Omental fat pad (tissue), 3 donors: ENCODE measurements at regions not wholly inside any gene's neighbourhood (a gene's known extent, or its start where the extent isn't known, plus 50 kb on each side); places are given as distances from the start of the nearest gene placed in this dataset.

Experiments
- ATAC-seq: fragments of 150-250 bp; one replicate; pipeline ENCODE4 v1.9.1; 2016; ENCODE audit warnings: mild to moderate bottlenecking, moderate library complexity; ENCODE audit not compliant: low FRiP score
- DNase-seq: peaks from one replicate; pipeline ENCODE4 v3.0.0-alpha.2; 2019; ENCODE audit warnings: low spot score
- TF ChIP-seq, protein P1 (sequence below), 3 donors: fragments of 450-650 bp; IDR thresholded peaks; one replicate each; pipeline ENCODE4 v1.5.1; 2016 to 2017; ENCODE audit warnings: antibody characterized with exemption in 3 of 3, mild to moderate bottlenecking in 3 of 3, moderate library complexity in 2 of 3

DNA sequence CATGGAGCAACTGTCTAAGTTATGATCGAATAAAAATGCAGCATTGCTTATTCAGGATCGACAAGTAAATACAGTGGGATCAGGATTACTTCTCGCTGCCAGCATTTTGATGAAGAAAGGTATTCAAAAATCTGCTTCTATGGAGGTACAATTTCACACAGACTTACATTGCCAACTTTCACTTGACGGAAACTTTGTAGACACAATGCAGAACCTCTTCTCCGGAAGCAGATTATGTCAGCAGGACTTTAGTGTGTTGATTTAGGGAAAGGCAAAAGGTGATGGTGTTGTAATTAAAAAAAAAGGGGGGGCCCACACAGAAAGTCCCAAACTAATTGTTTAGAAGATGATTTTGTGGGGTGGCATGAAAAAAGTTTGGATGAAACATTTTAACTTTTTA lies 462.4 kb upstream of the KLF6 start:
- no peak for ATAC-seq
- DNase-seq, result no peak
- TF ChIP-seq, protein P1, sequence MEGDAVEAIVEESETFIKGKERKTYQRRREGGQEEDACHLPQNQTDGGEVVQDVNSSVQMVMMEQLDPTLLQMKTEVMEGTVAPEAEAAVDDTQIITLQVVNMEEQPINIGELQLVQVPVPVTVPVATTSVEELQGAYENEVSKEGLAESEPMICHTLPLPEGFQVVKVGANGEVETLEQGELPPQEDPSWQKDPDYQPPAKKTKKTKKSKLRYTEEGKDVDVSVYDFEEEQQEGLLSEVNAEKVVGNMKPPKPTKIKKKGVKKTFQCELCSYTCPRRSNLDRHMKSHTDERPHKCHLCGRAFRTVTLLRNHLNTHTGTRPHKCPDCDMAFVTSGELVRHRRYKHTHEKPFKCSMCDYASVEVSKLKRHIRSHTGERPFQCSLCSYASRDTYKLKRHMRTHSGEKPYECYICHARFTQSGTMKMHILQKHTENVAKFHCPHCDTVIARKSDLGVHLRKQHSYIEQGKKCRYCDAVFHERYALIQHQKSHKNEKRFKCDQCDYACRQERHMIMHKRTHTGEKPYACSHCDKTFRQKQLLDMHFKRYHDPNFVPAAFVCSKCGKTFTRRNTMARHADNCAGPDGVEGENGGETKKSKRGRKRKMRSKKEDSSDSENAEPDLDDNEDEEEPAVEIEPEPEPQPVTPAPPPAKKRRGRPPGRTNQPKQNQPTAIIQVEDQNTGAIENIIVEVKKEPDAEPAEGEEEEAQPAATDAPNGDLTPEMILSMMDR (IDR thresholded peaks at IDR 0.05), result no peak

DNA sequence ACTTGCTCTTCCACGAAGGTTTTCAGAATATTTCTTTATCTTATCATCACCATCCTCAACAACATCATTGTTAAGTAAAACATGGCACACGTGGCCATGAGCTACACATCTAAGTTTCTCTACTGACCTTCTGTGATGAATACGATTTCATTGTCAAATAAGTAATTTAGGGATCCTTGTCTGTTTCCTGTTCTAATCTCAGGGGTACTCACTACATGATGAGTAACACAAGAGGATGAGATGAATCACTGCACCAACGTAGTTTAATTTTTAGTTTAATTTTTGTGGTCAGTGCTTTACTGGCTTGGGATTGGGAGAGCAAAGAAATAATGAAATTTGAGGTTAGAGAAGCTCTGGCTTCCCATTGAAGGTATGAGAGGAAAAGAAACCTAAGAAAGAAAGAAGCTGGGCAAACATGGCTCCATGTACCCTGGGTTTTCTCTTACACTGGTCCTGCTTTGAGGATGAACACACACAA lies 461.9 kb upstream of the KLF6 start:
- TF ChIP-seq, protein P1 (IDR thresholded peaks at IDR 0.05), result no peak
- peak; percentile 64 for ATAC-seq
- DNase-seq, result no peak

DNA sequence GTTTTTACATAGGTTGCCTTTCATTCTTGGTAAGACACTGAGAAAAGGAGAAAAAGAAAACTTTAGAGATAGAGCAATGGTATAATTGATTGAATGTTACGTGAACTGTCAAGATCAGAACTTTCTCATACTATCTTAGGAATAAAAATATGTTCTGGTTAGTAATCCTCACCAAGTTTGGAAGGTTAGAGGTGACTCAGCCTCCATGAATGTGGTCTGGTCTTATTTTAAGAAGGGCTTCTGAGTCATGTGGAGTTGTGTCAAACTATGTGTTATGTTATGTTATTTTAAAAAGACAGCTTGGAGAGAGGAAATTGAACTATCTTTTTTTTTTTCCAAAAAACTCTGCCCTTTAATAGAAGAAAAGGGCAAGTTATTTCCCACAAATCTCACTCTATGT lies 458.6 kb upstream of the KLF6 start:
- ATAC-seq (peak; percentile 86), DNase-seq (no peak)
- TF ChIP-seq, protein P1 (IDR thresholded peaks at IDR 0.05), result no peak

DNA sequence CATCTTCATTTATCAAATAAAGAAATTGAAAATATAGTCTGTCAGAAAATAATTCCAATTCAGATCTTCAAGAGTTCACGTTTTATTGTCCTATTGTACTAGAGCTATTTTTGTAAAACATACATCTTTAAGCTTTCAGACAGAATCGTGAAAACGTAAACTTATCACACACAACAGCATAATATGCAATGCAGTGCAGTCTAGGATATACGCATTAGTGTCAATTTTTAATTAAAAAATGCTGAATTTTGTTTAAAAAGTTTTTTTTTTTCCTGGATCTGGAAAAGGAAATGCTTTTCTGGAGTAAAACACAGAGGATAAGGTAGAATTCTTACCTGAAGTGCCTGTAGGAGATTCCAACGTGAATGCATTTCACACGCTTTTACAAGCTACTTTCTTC lies 458.2 kb upstream of the KLF6 start:
- no peak for DNase-seq
- TF ChIP-seq, protein P1 (IDR thresholded peaks at IDR 0.05), result no peak

DNA sequence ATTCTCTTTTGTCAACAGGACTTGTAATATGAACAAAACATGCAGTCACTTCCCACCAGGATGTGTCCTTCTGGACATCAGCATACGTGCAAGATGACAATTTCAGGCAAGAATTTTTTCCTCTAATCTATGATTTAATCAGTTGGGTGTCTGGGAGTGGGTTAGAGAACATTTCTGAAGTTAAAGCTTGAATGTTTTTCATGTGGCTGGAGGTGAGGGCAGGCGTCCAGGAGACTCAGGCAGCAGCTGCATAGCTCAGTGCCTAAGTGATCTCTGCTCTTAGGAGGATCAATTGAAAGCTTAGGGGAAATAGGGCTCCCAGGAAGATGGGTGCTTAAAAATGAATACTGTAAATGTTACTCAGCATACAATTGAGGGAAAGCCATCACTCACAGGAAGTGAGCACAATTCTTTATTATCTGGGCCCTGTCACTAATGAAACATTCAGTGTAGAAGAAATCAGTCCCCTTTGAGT lies 457.6 kb upstream of the KLF6 start:
- TF ChIP-seq, protein P1 (IDR thresholded peaks at IDR 0.05), result no peak
- no peak for ATAC-seq
- no peak for DNase-seq

More for the DNA sequence above, 458.2 kb upstream of the KLF6 start:
- no peak for ATAC-seq

DNA sequence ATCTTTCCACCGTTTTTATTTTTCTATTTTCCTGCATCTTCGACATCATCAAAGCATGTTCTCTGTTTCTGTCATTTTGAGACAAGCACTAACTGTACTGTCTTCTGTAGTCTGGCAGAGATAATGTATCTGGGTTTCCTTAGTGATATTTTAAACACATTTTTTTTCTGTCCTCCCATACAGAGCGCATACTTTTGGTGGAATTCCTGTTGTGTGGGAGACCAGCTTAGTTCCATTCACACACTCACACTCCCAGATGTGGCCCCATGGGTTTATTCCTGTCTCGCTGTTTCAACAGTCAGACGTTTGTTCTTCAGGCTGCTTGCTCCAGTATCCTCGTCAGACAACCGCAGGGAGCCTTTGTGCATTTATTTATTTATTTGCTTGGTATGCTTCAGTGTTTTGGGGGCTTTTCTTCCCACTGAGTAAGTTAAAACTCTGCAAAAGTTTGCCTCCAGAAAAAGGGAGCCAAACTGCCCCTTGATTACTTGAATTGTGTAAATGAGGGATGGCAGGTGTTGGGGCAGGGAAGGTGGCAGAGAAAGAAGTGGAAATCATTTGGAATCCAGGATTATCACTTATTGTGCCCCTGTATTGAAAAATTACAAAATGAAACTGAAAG lies 456.8 kb upstream of the KLF6 start:
- TF ChIP-seq, protein P1 (IDR thresholded peaks at IDR 0.05), result no peak
- peak; percentile 83 for ATAC-seq
- no peak for DNase-seq

DNA sequence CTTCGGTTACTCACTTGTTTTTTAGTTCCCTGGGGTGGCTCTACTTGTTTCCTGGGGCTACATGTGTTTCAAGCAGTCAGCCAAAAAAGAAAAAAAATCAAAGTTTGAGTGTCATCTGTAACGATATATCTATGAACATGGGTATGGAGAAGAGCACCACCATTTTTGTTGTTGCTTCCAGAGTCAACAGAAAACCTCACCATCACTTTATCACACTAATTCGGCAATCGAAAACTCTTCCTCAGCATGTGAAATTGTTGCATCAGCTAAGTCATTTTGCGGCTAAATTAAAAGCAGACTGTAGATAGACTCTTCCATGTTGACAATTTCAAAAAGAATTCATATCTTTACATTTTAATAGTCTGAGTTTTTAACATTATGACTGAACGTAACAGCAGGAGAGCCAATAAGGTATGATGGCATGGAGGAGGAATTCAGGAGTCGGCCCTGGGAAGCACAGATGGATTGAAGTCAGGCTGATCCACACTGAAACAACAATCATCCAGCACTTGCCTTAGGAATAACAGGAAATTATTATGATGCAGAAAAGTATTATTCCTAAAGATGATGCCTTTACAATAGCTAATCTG lies 455.7 kb upstream of the KLF6 start:
- ATAC-seq (no peak), DNase-seq (no peak)
- TF ChIP-seq, protein P1 (IDR thresholded peaks at IDR 0.05), result no peak
